DOHH2 (cell line): ENCODE measurements at regions not wholly inside any gene's neighbourhood (a gene's known extent, or its start where the extent isn't known, plus 50 kb on each side); places are given as distances from the start of the nearest gene placed in this dataset.

Experiments used
- CTCF ChIP-seq: fragments of 200-600 bp; sonication (generic); IDR thresholded peaks from one replicate; pipeline ENCODE4 v1.5.1; 2014; ENCODE audit warnings: antibody characterized with exemption, mild to moderate bottlenecking, low read depth, low read length; ENCODE audit not compliant: poor library complexity, severe bottlenecking
- EZH2phosphoT487 ChIP-seq: fragments of 200-600 bp; sonication (generic); IDR thresholded peaks from 2 replicates; pipeline ENCODE4 v1.6.1; 2017; ENCODE audit warnings: borderline replicate concordance, mild to moderate bottlenecking, antibody characterized with exemption, low read length, moderate library complexity, mixed read lengths

- TF ChIP-seq EZH2phosphoT487 (no peak), CTCF (no peak)
Measured at GRCh38 chr2:239460780-239461179, 60.0 kb upstream of the HDAC4 start.
